GM12891 (cell line): ENCODE measurements at regions not wholly inside any gene's neighbourhood (a gene's known extent, or its start where the extent isn't known, plus 50 kb on each side); places are given as distances from the start of the nearest gene placed in this dataset.
"Not testable (repeated sequence)": the region's sequence is repeated elsewhere in the genome, so short reads cannot be mapped to it uniquely, and the experiment has no call there.

Experiments
- DNase-seq: peaks from one replicate; pipeline ENCODE4 v3.0.0; 2011; ENCODE audit warnings: low spot score; ENCODE audit not compliant: insufficient read length
- FAIRE-seq: peaks from 2 replicates; lab custom pipeline; 2011; peaks lifted over from hg19 to GRCh38; lab: Jason Lieb, UNC
- PAX5 ChIP-seq: IDR thresholded peaks from 2 replicates; pipeline ENCODE4 v1.6.1; 2011; ENCODE audit warnings: low read length, moderate library complexity, mild to moderate bottlenecking; ENCODE audit not compliant: insufficient read depth, severe bottlenecking
- POLR2A ChIP-seq: IDR thresholded peaks from 2 replicates; pipeline ENCODE4 v1.6.1; 2011; ENCODE audit warnings: low read depth, low read length, control low read depth
- POLR2AphosphoS5 ChIP-seq: IDR thresholded peaks from 2 replicates; pipeline ENCODE4 v1.6.1; 2011; ENCODE audit warnings: low read depth, low read length, control low read depth
- POU2F2 ChIP-seq: IDR thresholded peaks from 2 replicates; pipeline ENCODE4 v1.6.1; 2011; ENCODE audit warnings: low read depth, mild to moderate bottlenecking, control low read depth, low read length, moderate library complexity
- SPI1 ChIP-seq: IDR thresholded peaks from 2 replicates; pipeline ENCODE4 v1.6.1; 2011; ENCODE audit warnings: low read depth, low read length, control low read depth
- TAF1 ChIP-seq: IDR thresholded peaks from 2 replicates; pipeline ENCODE4 v1.6.1; 2011; ENCODE audit warnings: low read depth, low read length, control low read depth

GRCh38 chr20:20796766-20797440 lies 84.5 kb upstream of the RALGAPA2 start:
- DNase-seq, result no peak
- no peak for FAIRE-seq
- TF ChIP-seq POLR2AphosphoS5 (no peak), SPI1 (no peak), POU2F2 (no peak), TAF1 (no peak), PAX5 (no peak), POLR2A (no peak)

GRCh38 chr20:20795721-20796120 lies 83.3 kb upstream of the RALGAPA2 start:
- TF ChIP-seq SPI1 (no peak), POU2F2 (no peak), PAX5 (no peak), TAF1 (no peak), POLR2A (no peak)
- FAIRE-seq (no peak), DNase-seq (no peak)

- FAIRE-seq, result no peak
- DNase-seq, result no peak
- TF ChIP-seq TAF1 (no peak), SPI1 (no peak), PAX5 (no peak), POU2F2 (no peak), POLR2AphosphoS5 (no peak), POLR2A (no peak)
Observed at GRCh38 chr20:20795119-20795518, 82.7 kb upstream of the RALGAPA2 start.

GRCh38 chr20:20793591-20793990 lies 81.1 kb upstream of the RALGAPA2 start:
- no peak for FAIRE-seq
- TF ChIP-seq SPI1 (no peak), POLR2A (no peak), PAX5 (no peak), POLR2AphosphoS5 (no peak), POU2F2 (no peak), TAF1 (no peak)

GRCh38 chr20:20791664-20792568 lies 79.5 kb upstream of the RALGAPA2 start:
- DNase-seq, result no peak
- no peak for TF ChIP-seq POLR2AphosphoS5
- TF ChIP-seq SPI1, result no peak
- no peak for TF ChIP-seq POLR2A
- TF ChIP-seq POU2F2, result no peak
- TF ChIP-seq TAF1, result no peak
- no peak for TF ChIP-seq PAX5
- no peak for FAIRE-seq

More at GRCh38 chr20:20793591-20793990, 81.1 kb upstream of the RALGAPA2 start:
- DNase-seq, result no peak

GRCh38 chr20:20788308-20788707 lies 75.9 kb upstream of the RALGAPA2 start:
- no peak for TF ChIP-seq POLR2AphosphoS5
- no peak for TF ChIP-seq POU2F2
- TF ChIP-seq SPI1, result no peak
- no peak for TF ChIP-seq PAX5
- no peak for TF ChIP-seq POLR2A
- TF ChIP-seq TAF1, result no peak
- FAIRE-seq (no peak), DNase-seq (no peak)

- no peak for DNase-seq
- TF ChIP-seq TAF1 (no peak), POLR2A (no peak), PAX5 (no peak), SPI1 (no peak), POLR2AphosphoS5 (no peak), POU2F2 (no peak)
- no peak for FAIRE-seq
Observed at GRCh38 chr20:20786428-20786827, 74.0 kb upstream of the RALGAPA2 start.

- no peak for TF ChIP-seq TAF1
- TF ChIP-seq POLR2AphosphoS5, result no peak
- no peak for TF ChIP-seq PAX5
- TF ChIP-seq POLR2A, result no peak
- no peak for TF ChIP-seq POU2F2
- TF ChIP-seq SPI1, result no peak
- DNase-seq (no peak), FAIRE-seq (no peak)
Observed at GRCh38 chr20:20785226-20785625, 72.8 kb upstream of the RALGAPA2 start.

GRCh38 chr20:20784450-20784849 lies 72.0 kb upstream of the RALGAPA2 start:
- DNase-seq, FAIRE-seq: not testable (repeated sequence)
